GM23338 (cell line): ENCODE measurements at regions not wholly inside any gene's neighbourhood (a gene's known extent, or its start where the extent isn't known, plus 50 kb on each side); places are given as distances from the start of the nearest gene placed in this dataset.

Experiments
- ATAC-seq: fragments of 200-7000 bp; cut with Tn5 transposase; 3 replicates; pipeline ENCODE4 v1.9.1; 2020
- DNase-seq: peaks from one replicate; pipeline ENCODE4 v3.0.0-alpha.2; 2015; ENCODE audit warnings: low spot score
- H2AFZ ChIP-seq: fragments of 200-600 bp; sonication (generic); 2 replicates; pipeline ENCODE4 v1.8.0; 2016; ENCODE audit warnings: antibody characterized with exemption, mild to moderate bottlenecking, moderate library complexity
- H3F3A ChIP-seq: fragments of 200-600 bp; sonication (generic); replicated peaks from 2 replicates; pipeline ENCODE4 v1.8.0; 2017; ENCODE audit warnings: antibody characterized with exemption, mixed run types, low read depth
- H3K27ac ChIP-seq: fragments of 200-600 bp; sonication (generic); 2 replicates; pipeline ENCODE4 v1.6.1; 2016; ENCODE audit warnings: low read depth
- H3K27me3 ChIP-seq: fragments of 200-600 bp; sonication (generic); 2 replicates; pipeline ENCODE4 v1.8.0; 2016; ENCODE audit warnings: mild to moderate bottlenecking, mixed run types, moderate library complexity; ENCODE audit not compliant: insufficient read depth
- H3K36me3 ChIP-seq: fragments of 200-600 bp; sonication (generic); 2 replicates; pipeline ENCODE4 v1.8.0; 2016; ENCODE audit warnings: mild to moderate bottlenecking; ENCODE audit not compliant: insufficient read depth
- H3K4me1 ChIP-seq: fragments of 200-600 bp; sonication (generic); 2 replicates; pipeline ENCODE4 v1.8.0; 2016; ENCODE audit warnings: mild to moderate bottlenecking, moderate library complexity; ENCODE audit not compliant: insufficient read depth
- H3K4me2 ChIP-seq: fragments of 200-600 bp; sonication (generic); 2 replicates; pipeline ENCODE4 v1.7.1; 2017; ENCODE audit warnings: mixed run types
- H3K4me3 ChIP-seq: fragments of 200-600 bp; sonication (generic); 2 replicates; pipeline ENCODE4 v1.6.1; 2016; ENCODE audit warnings: mixed run types
- H3K79me2 ChIP-seq: fragments of 200-600 bp; sonication (generic); replicated peaks from 2 replicates; pipeline ENCODE4 v1.8.0; 2017; ENCODE audit warnings: mild to moderate bottlenecking; ENCODE audit not compliant: insufficient read depth
- H3K9me2 ChIP-seq: fragments of 200-600 bp; sonication (generic); 2 replicates; pipeline ENCODE4 v1.8.0; 2017; ENCODE audit not compliant: insufficient read depth
- H4K20me1 ChIP-seq: fragments of 200-600 bp; sonication (generic); replicated peaks from 2 replicates; pipeline ENCODE4 v1.8.0; 2017; ENCODE audit warnings: mild to moderate bottlenecking; ENCODE audit not compliant: insufficient read depth
- H3K27ac Mint-ChIP-seq: 2 replicates; pipeline ENCODE4 v1.8.0; 2020; ENCODE audit warnings: inconsistent platforms, mild to moderate bottlenecking, moderate library complexity, mixed read lengths
- H3K27me3 Mint-ChIP-seq: 3 replicates; pipeline ENCODE4 v1.8.0; 2022; ENCODE audit warnings: low read depth, mild to moderate bottlenecking, moderate library complexity, mixed read lengths, inconsistent platforms; ENCODE audit not compliant: insufficient read depth, poor library complexity
- H3K36me3 Mint-ChIP-seq: 3 replicates; pipeline ENCODE4 v1.8.0; 2021; ENCODE audit warnings: low read depth, mild to moderate bottlenecking, inconsistent platforms, moderate library complexity, mixed read lengths
- H3K4me1 Mint-ChIP-seq: 3 replicates; pipeline ENCODE4 v1.8.0; 2020; ENCODE audit warnings: mild to moderate bottlenecking, inconsistent platforms, mixed read lengths
- H3K4me3 Mint-ChIP-seq: 3 replicates; pipeline ENCODE4 v1.8.0; 2021; ENCODE audit warnings: moderate library complexity, mild to moderate bottlenecking, inconsistent platforms, mixed read lengths
- H3K9me3 Mint-ChIP-seq: 3 replicates; pipeline ENCODE4 v1.8.0; 2020; ENCODE audit warnings: moderate library complexity, mild to moderate bottlenecking, inconsistent platforms, mixed read lengths
- CREB1 ChIP-seq: fragments of 250-450 bp; sonication (Bioruptor Pico); IDR thresholded peaks from 2 replicates; pipeline ENCODE4 v1.5.0; 2020; ENCODE audit warnings: low read depth, mild to moderate bottlenecking, moderate library complexity
- CTCF ChIP-seq, 2 experiments: fragments of 200-600 bp in 1 of 2; sonication (generic) in 1 of 2; conservative IDR thresholded peaks; 2 replicates each; pipeline versions ENCODE4 v1.5.1 to v1.6.1; 2016 to 2017; ENCODE audit warnings: antibody characterized with exemption in 2 of 2, low read depth in 2 of 2, mild to moderate bottlenecking in 2 of 2, moderate library complexity in 1 of 2
- ETS1 ChIP-seq: IDR thresholded peaks from 2 replicates; pipeline ENCODE4 v1.6.1; 2016; ENCODE audit warnings: antibody characterized with exemption
- EZH2 ChIP-seq: fragments of 200-600 bp; sonication (generic); IDR thresholded peaks from one replicate; pipeline ENCODE4 v1.8.0; 2017; ENCODE audit warnings: antibody characterized with exemption, mild to moderate bottlenecking, low read depth; ENCODE audit not compliant: unreplicated experiment
- EZH2phosphoT487 ChIP-seq: fragments of 200-600 bp; sonication (generic); IDR thresholded peaks from one replicate; pipeline ENCODE4 v1.8.1; 2018; ENCODE audit warnings: antibody characterized with exemption; ENCODE audit not compliant: unreplicated experiment
- JUNB ChIP-seq: IDR thresholded peaks from one replicate; pipeline ENCODE4 v1.6.1; 2016; ENCODE audit warnings: antibody characterized with exemption; ENCODE audit not compliant: unreplicated experiment
- NANOG ChIP-seq: IDR thresholded peaks from 2 replicates; pipeline ENCODE4 v1.6.1; 2016; ENCODE audit warnings: antibody characterized with exemption, borderline replicate concordance
- POLR2AphosphoS5 ChIP-seq: IDR thresholded peaks from 2 replicates; pipeline ENCODE4 v1.6.1; 2016; ENCODE audit warnings: antibody characterized with exemption, low read depth
- STAT1 ChIP-seq: IDR thresholded peaks from one replicate; pipeline ENCODE4 v1.6.1; 2016; ENCODE audit warnings: antibody characterized with exemption; ENCODE audit not compliant: unreplicated experiment
- ZNF114 ChIP-seq: fragments of 250-450 bp; sonication (Bioruptor Pico); IDR thresholded peaks from 2 replicates; pipeline ENCODE4 v1.5.0; 2020; ENCODE audit warnings: mild to moderate bottlenecking, moderate library complexity
- ZNF331 ChIP-seq: fragments of 250-450 bp; sonication (Bioruptor Pico); IDR thresholded peaks from 2 replicates; pipeline ENCODE4 v1.5.0; 2020; ENCODE audit warnings: low read depth, mild to moderate bottlenecking, moderate library complexity
- ZNF462 ChIP-seq: fragments of 250-450 bp; sonication (Bioruptor Pico); IDR thresholded peaks from 2 replicates; pipeline ENCODE4 v1.5.0; 2020; ENCODE audit warnings: mild to moderate bottlenecking, moderate library complexity
- TF ChIP-seq, protein P1 (sequence below): IDR thresholded peaks from one replicate; pipeline ENCODE4 v1.6.1; 2018; ENCODE audit warnings: antibody characterized with exemption; ENCODE audit not compliant: unreplicated experiment

- TF ChIP-seq JUNB (no peak), CTCF (conservative IDR thresholded peaks at IDR 0.05; ENCODE audit: low read depth in 2 of 2) (no peak), EZH2 (no peak), ZNF462 (CRISPR knock-in tag) (no peak), ZNF114 (no peak), ETS1 (no peak), ZNF331 (CRISPR knock-in tag) (no peak), POLR2AphosphoS5 (no peak), STAT1 (no peak), CREB1 (CRISPR knock-in tag) (no peak), EZH2phosphoT487 (no peak), NANOG (no peak)
- TF ChIP-seq, protein P1, sequence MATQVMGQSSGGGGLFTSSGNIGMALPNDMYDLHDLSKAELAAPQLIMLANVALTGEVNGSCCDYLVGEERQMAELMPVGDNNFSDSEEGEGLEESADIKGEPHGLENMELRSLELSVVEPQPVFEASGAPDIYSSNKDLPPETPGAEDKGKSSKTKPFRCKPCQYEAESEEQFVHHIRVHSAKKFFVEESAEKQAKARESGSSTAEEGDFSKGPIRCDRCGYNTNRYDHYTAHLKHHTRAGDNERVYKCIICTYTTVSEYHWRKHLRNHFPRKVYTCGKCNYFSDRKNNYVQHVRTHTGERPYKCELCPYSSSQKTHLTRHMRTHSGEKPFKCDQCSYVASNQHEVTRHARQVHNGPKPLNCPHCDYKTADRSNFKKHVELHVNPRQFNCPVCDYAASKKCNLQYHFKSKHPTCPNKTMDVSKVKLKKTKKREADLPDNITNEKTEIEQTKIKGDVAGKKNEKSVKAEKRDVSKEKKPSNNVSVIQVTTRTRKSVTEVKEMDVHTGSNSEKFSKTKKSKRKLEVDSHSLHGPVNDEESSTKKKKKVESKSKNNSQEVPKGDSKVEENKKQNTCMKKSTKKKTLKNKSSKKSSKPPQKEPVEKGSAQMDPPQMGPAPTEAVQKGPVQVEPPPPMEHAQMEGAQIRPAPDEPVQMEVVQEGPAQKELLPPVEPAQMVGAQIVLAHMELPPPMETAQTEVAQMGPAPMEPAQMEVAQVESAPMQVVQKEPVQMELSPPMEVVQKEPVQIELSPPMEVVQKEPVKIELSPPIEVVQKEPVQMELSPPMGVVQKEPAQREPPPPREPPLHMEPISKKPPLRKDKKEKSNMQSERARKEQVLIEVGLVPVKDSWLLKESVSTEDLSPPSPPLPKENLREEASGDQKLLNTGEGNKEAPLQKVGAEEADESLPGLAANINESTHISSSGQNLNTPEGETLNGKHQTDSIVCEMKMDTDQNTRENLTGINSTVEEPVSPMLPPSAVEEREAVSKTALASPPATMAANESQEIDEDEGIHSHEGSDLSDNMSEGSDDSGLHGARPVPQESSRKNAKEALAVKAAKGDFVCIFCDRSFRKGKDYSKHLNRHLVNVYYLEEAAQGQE = no peak
- no peak overlapping the region for H2AFZ ChIP-seq
- Mint-ChIP-seq H3K4me1 (peaks cover 10% of the 10 kb centered on the region), H3K27me3 (peaks cover 2% of the 10 kb centered on the region), H3K36me3 (no peaks in the 10 kb centered on the region), H3K4me3 (no peak overlapping the region), H3K27ac (no peak overlapping the region), H3K9me3 (peaks cover 7% of the 10 kb centered on the region; the same call in 1 of the 3 replicates)
- peaks cover 11% of the 10 kb centered on the region for H3K4me1 ChIP-seq
- DNase-seq = no peak
- no peaks in the 10 kb centered on the region for H4K20me1 ChIP-seq
- H3K4me3 ChIP-seq = no peak overlapping the region
- no peak overlapping the region for H3K27ac ChIP-seq
- H3K36me3 ChIP-seq = no peaks in the 10 kb centered on the region
- H3K79me2 ChIP-seq = no peaks in the 10 kb centered on the region
- no peaks in the 10 kb centered on the region for H3F3A ChIP-seq
- H3K4me2 ChIP-seq = no peak overlapping the region
- no peaks in the 10 kb centered on the region for H3K9me2 ChIP-seq
- ATAC-seq = no peak
- H3K27me3 ChIP-seq = no peaks in the 10 kb centered on the region
These were observed 217.0 kb upstream of the TMEFF2 start for GRCh38 chr2:192411755-192412154.
